GM12873 (cell line): ENCODE measurements at regions not wholly inside any gene's neighbourhood (a gene's known extent, or its start where the extent isn't known, plus 50 kb on each side); places are given as distances from the start of the nearest gene placed in this dataset.

Experiments
- CTCF ChIP-seq: IDR thresholded peaks from 2 replicates; pipeline ENCODE4 v1.5.1; 2012; ENCODE audit warnings: low read depth, mild to moderate bottlenecking, moderate library complexity, low read length, control low read depth; ENCODE audit not compliant: insufficient read depth; ENCODE audit errors: missing control alignments

- TF ChIP-seq CTCF = no peak
Measured at GRCh38 chr3:118505784-118506183, 528.9 kb downstream of the IGSF11 start.

- TF ChIP-seq CTCF = no peak
Measured at GRCh38 chr3:118511402-118511801, 523.2 kb downstream of the IGSF11 start.

- no peak for TF ChIP-seq CTCF
Measured at GRCh38 chr3:118512301-118512700, 522.3 kb downstream of the IGSF11 start.

GRCh38 chr3:118525077-118525476, 509.6 kb downstream of the IGSF11 start:
- TF ChIP-seq CTCF = no peak

GRCh38 chr3:118526758-118527513, 507.7 kb downstream of the IGSF11 start:
- no peak for TF ChIP-seq CTCF

GRCh38 chr3:118527514-118528044, 507.1 kb downstream of the IGSF11 start:
- TF ChIP-seq CTCF = no peak

- no peak for TF ChIP-seq CTCF
Measured at GRCh38 chr3:118529554-118529953, 505.1 kb downstream of the IGSF11 start.
